ENCODE measurements at regions not wholly inside any gene's neighbourhood (a gene's known extent, or its start where the extent isn't known, plus 50 kb on each side); places are given as distances from the start of the nearest gene placed in this dataset.

DNA sequence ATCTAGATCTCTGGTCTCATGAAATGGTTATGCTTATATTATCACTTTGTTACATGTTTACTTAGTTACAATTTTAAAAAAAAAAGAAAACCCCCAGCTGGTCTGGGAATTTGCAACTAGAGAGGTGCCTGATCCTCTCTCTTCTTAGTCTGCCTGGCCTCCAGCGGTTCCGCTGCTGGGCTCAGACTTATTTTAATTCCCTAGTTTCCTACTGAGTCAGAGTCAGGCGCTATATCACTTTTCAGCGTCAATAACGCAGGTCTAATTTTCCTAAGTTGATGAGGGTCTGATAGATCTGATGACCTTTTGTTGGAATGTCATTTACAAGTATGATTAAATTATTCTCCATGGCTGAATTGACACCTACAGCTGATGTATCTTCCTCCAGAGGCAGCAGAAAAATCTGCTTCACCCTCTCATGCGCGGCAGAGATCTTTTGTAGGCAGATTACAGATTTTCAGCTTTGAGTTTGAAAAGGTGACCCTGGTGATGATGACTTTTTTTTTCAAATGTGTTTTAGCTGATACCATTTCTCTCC lies 391.0 kb downstream of the CBLN4 start:
- no peak overlapping the region for H3K14ac ChIP-seq (ENCODE audit: low read length in 2 of 2)
- 77% methylated on average over 5 of the region's 7 CpGs for WGBS
- no peak overlapping the region for H4K8ac ChIP-seq (ENCODE audit: low read length)
- no peak overlapping the region for H2BK15ac ChIP-seq (ENCODE audit: low read depth, poor library complexity, severe bottlenecking)
- no peak for DNase-seq
- H3K18ac ChIP-seq (ENCODE audit: low read depth in 1 of 2, low read length in 2 of 2): no peak overlapping the region
- H3K23ac ChIP-seq (ENCODE audit: low read length in 2 of 2): no peak overlapping the region
- H3K27me3 ChIP-seq (ENCODE audit: control insufficient read depth in 1 of 2, insufficient read depth in 1 of 2, low read length in 2 of 2): no peaks in the 10 kb centered on the region
- no peak overlapping the region for H2BK120ac ChIP-seq (ENCODE audit: low read depth, low read length)
- H4K91ac ChIP-seq (ENCODE audit: low read length): no peak overlapping the region
- no peak overlapping the region for H3K4me2 ChIP-seq (ENCODE audit: low read length, poor library complexity, severe bottlenecking)
- H2BK12ac ChIP-seq (ENCODE audit: low read length in 2 of 2): no peak overlapping the region
- no peak overlapping the region for H3K4me3 ChIP-seq (ENCODE audit: insufficient read depth in 1 of 2, low read depth in 1 of 2, low read length in 2 of 2)
- no peak overlapping the region for H2BK5ac ChIP-seq (ENCODE audit: low read depth, low read length, poor library complexity, severe bottlenecking)
- H3K36me3 ChIP-seq (ENCODE audit: control insufficient read depth in 1 of 2, insufficient read depth in 2 of 2, low read depth in 1 of 2, low read length in 2 of 2): no peaks in the 10 kb centered on the region
- no peak overlapping the region for H3K9ac ChIP-seq (ENCODE audit: low read length)
- peaks cover 15% of the 10 kb centered on the region for H3K9me3 ChIP-seq (ENCODE audit: control insufficient read depth, low read length)
- no peak overlapping the region for H2AK5ac ChIP-seq (ENCODE audit: low read length, severe bottlenecking)
- no peaks in the 10 kb centered on the region for H3K79me1 ChIP-seq (replicated peaks; ENCODE audit: low read length, poor library complexity, severe bottlenecking)
- no peak overlapping the region for H2AFZ ChIP-seq (ENCODE audit: low read depth, low read length)
- H3K4me1 ChIP-seq (ENCODE audit: control insufficient read depth, insufficient read depth, low read depth, low read length): no peaks in the 10 kb centered on the region
- no peak overlapping the region for H3K27ac ChIP-seq (ENCODE audit: low read length, poor library complexity, severe bottlenecking)
- H3K4ac ChIP-seq (ENCODE audit: low read depth in 1 of 2, low read length in 2 of 2): no peak overlapping the region

DNA sequence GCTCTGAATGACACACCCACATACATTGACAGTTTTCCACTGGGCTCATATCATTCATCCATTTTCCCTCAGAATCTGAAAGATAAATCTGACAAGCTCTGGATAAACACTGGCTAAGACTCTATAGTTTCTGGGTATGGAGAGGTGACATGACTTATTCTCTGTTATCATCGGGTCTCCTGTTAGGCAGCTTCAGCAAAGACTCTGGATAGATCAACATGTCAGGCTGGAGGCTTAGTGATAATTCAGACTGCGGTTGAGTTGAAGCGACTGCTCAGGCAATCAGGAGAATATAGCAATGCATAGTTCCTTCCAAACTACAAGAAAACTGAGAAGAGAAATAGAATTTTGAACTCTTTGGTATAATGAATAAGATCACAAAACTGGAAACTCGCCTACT lies 394.6 kb downstream of the CBLN4 start:
- Histone ChIP-seq H3K4me3 (ENCODE audit: insufficient read depth in 1 of 2, low read depth in 1 of 2, low read length in 2 of 2) (no peak overlapping the region), H3K27me3 (ENCODE audit: control insufficient read depth in 1 of 2, insufficient read depth in 1 of 2, low read length in 2 of 2) (no peaks in the 10 kb centered on the region), H2BK15ac (ENCODE audit: low read depth, poor library complexity, severe bottlenecking) (no peak overlapping the region), H2AFZ (ENCODE audit: low read depth, low read length) (no peak overlapping the region), H3K23ac (ENCODE audit: low read length in 2 of 2) (no peak overlapping the region), H3K4ac (ENCODE audit: low read depth in 1 of 2, low read length in 2 of 2) (no peak overlapping the region), H3K9ac (ENCODE audit: low read length) (no peak overlapping the region), H2BK12ac (ENCODE audit: low read length in 2 of 2) (no peak overlapping the region), H3K36me3 (ENCODE audit: control insufficient read depth in 1 of 2, insufficient read depth in 2 of 2, low read depth in 1 of 2, low read length in 2 of 2) (no peaks in the 10 kb centered on the region), H3K4me2 (ENCODE audit: low read length, poor library complexity, severe bottlenecking) (no peak overlapping the region), H3K79me1 (replicated peaks; ENCODE audit: low read length, poor library complexity, severe bottlenecking) (no peaks in the 10 kb centered on the region), H2AK5ac (ENCODE audit: low read length, severe bottlenecking) (no peak overlapping the region), H3K27ac (ENCODE audit: low read length, poor library complexity, severe bottlenecking) (no peak overlapping the region), H4K8ac (ENCODE audit: low read length) (no peak overlapping the region), H4K91ac (ENCODE audit: low read length) (no peak overlapping the region), H3K4me1 (ENCODE audit: control insufficient read depth, insufficient read depth, low read depth, low read length) (no peaks in the 10 kb centered on the region), H3K14ac (ENCODE audit: low read length in 2 of 2) (no peak overlapping the region), H3K18ac (ENCODE audit: low read depth in 1 of 2, low read length in 2 of 2) (no peak overlapping the region), H2BK5ac (ENCODE audit: low read depth, low read length, poor library complexity, severe bottlenecking) (no peak overlapping the region), H3K9me3 (ENCODE audit: control insufficient read depth, low read length) (peaks cover 12% of the 10 kb centered on the region), H2BK120ac (ENCODE audit: low read depth, low read length) (no peak overlapping the region)
- 95% methylated on average over 1 of the region's 4 CpGs for WGBS
- no peak for DNase-seq

- Histone ChIP-seq H3K4ac (ENCODE audit: low read depth in 1 of 2, low read length in 2 of 2) (no peak overlapping the region), H3K4me1 (ENCODE audit: control insufficient read depth, insufficient read depth, low read depth, low read length) (no peaks in the 10 kb centered on the region)
Observed at GRCh38 chr20:55605594-55605993, 399.7 kb downstream of the CBLN4 start.

GRCh38 chr20:55597526-55597925 lies 407.8 kb downstream of the CBLN4 start:
- no peak overlapping the region for H2BK12ac ChIP-seq (ENCODE audit: low read length in 2 of 2)
- H3K14ac ChIP-seq (ENCODE audit: low read length in 2 of 2): no peak overlapping the region
- no peak overlapping the region for H3K4me3 ChIP-seq (ENCODE audit: insufficient read depth in 1 of 2, low read depth in 1 of 2, low read length in 2 of 2)
- no peak overlapping the region for H3K9ac ChIP-seq (ENCODE audit: low read length)
- no peak overlapping the region for H3K4me2 ChIP-seq (ENCODE audit: low read length, poor library complexity, severe bottlenecking)
- WGBS: no CpG with 5 or more reads among the region's 1 CpG
- no peaks in the 10 kb centered on the region for H3K36me3 ChIP-seq (ENCODE audit: control insufficient read depth in 1 of 2, insufficient read depth in 2 of 2, low read depth in 1 of 2, low read length in 2 of 2)
- no peak overlapping the region for H2BK120ac ChIP-seq (ENCODE audit: low read depth, low read length)
- H3K23ac ChIP-seq (ENCODE audit: low read length in 2 of 2): no peak overlapping the region
- no peaks in the 10 kb centered on the region for H3K4me1 ChIP-seq (ENCODE audit: control insufficient read depth, insufficient read depth, low read depth, low read length)
- no peak overlapping the region for H2AK5ac ChIP-seq (ENCODE audit: low read length, severe bottlenecking)
- H3K9me3 ChIP-seq (ENCODE audit: control insufficient read depth, low read length): no peaks in the 10 kb centered on the region
- no peak overlapping the region for H4K91ac ChIP-seq (ENCODE audit: low read length)
- H3K4ac ChIP-seq (ENCODE audit: low read depth in 1 of 2, low read length in 2 of 2): no peak overlapping the region
- H3K79me1 ChIP-seq (replicated peaks; ENCODE audit: low read length, poor library complexity, severe bottlenecking): no peaks in the 10 kb centered on the region
- DNase-seq: no peak
- H2BK5ac ChIP-seq (ENCODE audit: low read depth, low read length, poor library complexity, severe bottlenecking): no peak overlapping the region
- no peak overlapping the region for H4K8ac ChIP-seq (ENCODE audit: low read length)
- no peak overlapping the region for H2BK15ac ChIP-seq (ENCODE audit: low read depth, poor library complexity, severe bottlenecking)
- no peak overlapping the region for H3K18ac ChIP-seq (ENCODE audit: low read depth in 1 of 2, low read length in 2 of 2)
- H3K27ac ChIP-seq (ENCODE audit: low read length, poor library complexity, severe bottlenecking): no peak overlapping the region
- H2AFZ ChIP-seq (ENCODE audit: low read depth, low read length): no peak overlapping the region
- no peaks in the 10 kb centered on the region for H3K27me3 ChIP-seq (ENCODE audit: control insufficient read depth in 1 of 2, insufficient read depth in 1 of 2, low read length in 2 of 2)

More at GRCh38 chr20:55605594-55605993, 399.7 kb downstream of the CBLN4 start:
- Histone ChIP-seq H2BK120ac (ENCODE audit: low read depth, low read length) (no peak overlapping the region), H3K23ac (ENCODE audit: low read length in 2 of 2) (no peak overlapping the region), H2BK15ac (ENCODE audit: low read depth, poor library complexity, severe bottlenecking) (no peak overlapping the region), H2BK12ac (ENCODE audit: low read length in 2 of 2) (no peak overlapping the region), H3K9ac (ENCODE audit: low read length) (no peak overlapping the region), H2BK5ac (ENCODE audit: low read depth, low read length, poor library complexity, severe bottlenecking) (no peak overlapping the region), H3K4me3 (ENCODE audit: insufficient read depth in 1 of 2, low read depth in 1 of 2, low read length in 2 of 2) (no peak overlapping the region), H3K9me3 (ENCODE audit: control insufficient read depth, low read length) (no peaks in the 10 kb centered on the region), H4K8ac (ENCODE audit: low read length) (no peak overlapping the region), H3K14ac (ENCODE audit: low read length in 2 of 2) (no peak overlapping the region), H2AK5ac (ENCODE audit: low read length, severe bottlenecking) (no peak overlapping the region), H3K18ac (ENCODE audit: low read depth in 1 of 2, low read length in 2 of 2) (no peak overlapping the region), H3K4me2 (ENCODE audit: low read length, poor library complexity, severe bottlenecking) (no peak overlapping the region), H3K79me1 (replicated peaks; ENCODE audit: low read length, poor library complexity, severe bottlenecking) (no peaks in the 10 kb centered on the region), H2AFZ (ENCODE audit: low read depth, low read length) (no peak overlapping the region), H4K91ac (ENCODE audit: low read length) (no peak overlapping the region), H3K36me3 (ENCODE audit: control insufficient read depth in 1 of 2, insufficient read depth in 2 of 2, low read depth in 1 of 2, low read length in 2 of 2) (no peaks in the 10 kb centered on the region), H3K27me3 (ENCODE audit: control insufficient read depth in 1 of 2, insufficient read depth in 1 of 2, low read length in 2 of 2) (no peaks in the 10 kb centered on the region), H3K27ac (ENCODE audit: low read length, poor library complexity, severe bottlenecking) (no peak overlapping the region)
- DNase-seq: no peak
- no CpG with 5 or more reads among the region's 1 CpG for WGBS

All from mesenchymal stem cell (in vitro differentiated cells and primary cell).